Mucosa of descending colon (tissue), 3 donors: ENCODE measurements at regions not wholly inside any gene's neighbourhood (a gene's known extent, or its start where the extent isn't known, plus 50 kb on each side); places are given as distances from the start of the nearest gene placed in this dataset.

Experiments
- ATAC-seq: fragments of 200-7000 bp; cut with Tn5 transposase; one replicate; pipeline ENCODE4 v1.9.1; 2020; ENCODE audit warnings: mild to moderate bottlenecking, moderate library complexity
- DNase-seq, 3 donors: peaks; one replicate each; pipeline ENCODE4 v3.0.0-alpha.2; 2020
- H3K36me3 ChIP-seq: fragments of 200-600 bp; one replicate; pipeline ENCODE4 v1.8.0; 2021; ENCODE audit warnings: low read depth, mild to moderate bottlenecking
- H3K4me1 ChIP-seq: fragments of 200-600 bp; one replicate; pipeline ENCODE4 v1.8.0; 2021; ENCODE audit warnings: low read depth, mild to moderate bottlenecking
- H3K4me3 ChIP-seq: fragments of 200-600 bp; one replicate; pipeline ENCODE4 v1.8.0; 2021; ENCODE audit warnings: mild to moderate bottlenecking
- H3K9me3 ChIP-seq: fragments of 200-600 bp; one replicate; pipeline ENCODE4 v1.8.0; 2021; ENCODE audit warnings: mild to moderate bottlenecking
- CTCF ChIP-seq: fragments of 200-600 bp; IDR thresholded peaks from one replicate; pipeline ENCODE4 v1.8.0; 2022; ENCODE audit warnings: antibody characterized with exemption, mild to moderate bottlenecking
- intact Hi-C, 2 donors: fragments of 100-400 bp; cut with DNase I in 1 of 2; cut with micrococcal nuclease in 1 of 2; formaldehyde crosslinking; loops; one replicate each; pipeline versions ENCODE4 v1.11.0 to v1.11.1; 2022; cut with DNase I, micrococcal nuclease
- donor health status: DM: no; HTN: no; CAD: no; lungs with moderate emphysema.
- donor health status: DM: no; HTN: no; CAD: no.
- donor health status: DM: no; HTN: yes; CAD: no.

- no peak for DNase-seq
- intact Hi-C loops: no loop called here
- ATAC-seq: no peak
- Histone ChIP-seq H3K36me3 (no peaks in the 10 kb centered on the region), H3K4me3 (no peak overlapping the region), H3K4me1 (no peaks in the 10 kb centered on the region), H3K9me3 (no peaks in the 10 kb centered on the region)
- TF ChIP-seq CTCF: no peak
Observed at GRCh38 chr2:118295592-118296390, 207.5 kb downstream of the INSIG2 start.

GRCh38 chr2:118294063-118294462, 205.8 kb downstream of the INSIG2 start:
- no peak for TF ChIP-seq CTCF

GRCh38 chr2:118292991-118293390, 204.7 kb downstream of the INSIG2 start:
- TF ChIP-seq CTCF: no peak
- Histone ChIP-seq H3K4me1 (no peaks in the 10 kb centered on the region), H3K4me3 (no peak overlapping the region), H3K9me3 (no peaks in the 10 kb centered on the region), H3K36me3 (no peaks in the 10 kb centered on the region)
- ATAC-seq (no peak), DNase-seq (no peak)
- intact Hi-C loops: no loop called here

More at GRCh38 chr2:118294063-118294462, 205.8 kb downstream of the INSIG2 start:
- ATAC-seq (no peak), DNase-seq (no peak)
- Histone ChIP-seq H3K36me3 (no peaks in the 10 kb centered on the region), H3K4me3 (no peak overlapping the region), H3K9me3 (no peaks in the 10 kb centered on the region), H3K4me1 (no peaks in the 10 kb centered on the region)
- intact Hi-C loops: no loop called here

- Histone ChIP-seq H3K4me3 (no peak overlapping the region), H3K36me3 (no peaks in the 10 kb centered on the region), H3K9me3 (no peaks in the 10 kb centered on the region), H3K4me1 (no peaks in the 10 kb centered on the region)
- intact Hi-C loops: no loop called here
- no peak for TF ChIP-seq CTCF
- no peak for ATAC-seq
- DNase-seq: no peak
Observed at GRCh38 chr2:118291251-118291880, 203.1 kb downstream of the INSIG2 start.

DNA sequence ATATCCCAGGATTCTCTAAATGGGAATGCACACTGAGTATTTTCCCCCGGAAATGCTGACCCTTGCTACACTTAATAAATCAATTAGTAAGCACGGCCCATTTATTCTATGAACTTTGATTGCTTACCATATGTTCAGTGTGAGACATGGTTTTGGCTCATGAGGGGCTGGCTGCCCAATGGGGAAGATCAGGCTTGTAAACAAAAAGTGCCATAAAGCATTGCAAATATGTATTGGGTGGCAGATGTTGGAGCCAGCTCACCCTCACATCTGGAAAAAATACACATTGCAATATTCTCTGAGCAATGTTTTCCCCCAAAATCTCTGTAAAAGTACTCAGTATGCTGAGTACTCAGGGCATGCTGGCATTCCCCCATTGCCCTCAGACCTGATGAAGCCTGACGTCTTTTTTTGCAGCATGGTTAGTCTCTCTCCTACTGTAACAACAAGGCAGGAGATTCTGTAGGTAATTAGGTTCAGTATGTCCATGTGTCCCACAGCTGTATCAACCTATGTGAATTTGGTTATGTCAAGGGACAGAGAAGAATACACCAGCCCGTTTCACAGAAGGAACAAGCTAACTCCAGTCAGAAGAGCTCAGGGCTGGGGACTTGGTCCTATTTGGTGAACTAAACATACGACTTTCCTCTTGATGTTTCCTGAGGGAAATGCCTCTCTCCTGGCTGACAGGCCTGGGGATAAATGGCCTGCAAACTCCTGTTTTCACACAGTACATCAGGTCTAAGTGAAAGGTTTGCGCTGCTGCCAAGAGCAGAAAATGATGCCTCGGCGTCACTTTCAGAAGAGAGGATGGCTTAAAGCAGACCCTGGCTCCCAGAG, 202.4 kb downstream of the INSIG2 start:
- Histone ChIP-seq H3K9me3 (no peaks in the 10 kb centered on the region), H3K4me3 (no peak overlapping the region), H3K4me1 (no peaks in the 10 kb centered on the region), H3K36me3 (no peaks in the 10 kb centered on the region)
- no peak for TF ChIP-seq CTCF
- intact Hi-C loops: no loop called here
- ATAC-seq (no peak), DNase-seq (no peak)
